ENCODE measurements at regions not wholly inside any gene's neighbourhood (a gene's known extent, or its start where the extent isn't known, plus 50 kb on each side); places are given as distances from the start of the nearest gene placed in this dataset.

DNA sequence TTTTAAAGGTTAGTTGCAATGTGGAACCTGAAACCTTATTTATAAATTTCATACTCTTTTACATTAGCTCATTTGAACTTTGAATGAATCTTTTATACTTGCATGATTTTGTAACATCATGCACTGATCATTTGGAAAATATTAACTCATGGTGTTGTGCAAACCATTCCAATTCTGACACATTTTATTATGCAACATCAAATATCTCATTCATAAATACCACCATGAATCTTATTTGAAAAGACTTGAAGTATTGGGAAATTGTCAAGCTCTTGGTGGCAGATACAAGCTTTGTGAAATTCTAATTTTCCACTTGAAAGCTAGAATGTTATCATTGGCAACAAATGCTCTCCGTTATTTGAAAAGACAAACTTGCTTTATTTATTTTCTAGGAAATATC, 379.9 kb upstream of the PCDH20 start:
- TF ChIP-seq EZH2 (IDR thresholded peaks at IDR 0.05; ENCODE audit: borderline replicate concordance) (no peak), EZH2phosphoT487 (IDR thresholded peaks at IDR 0.05; ENCODE audit: low read depth, severe bottlenecking, unreplicated experiment) (no peak)
- TF ChIP-seq, protein P1, sequence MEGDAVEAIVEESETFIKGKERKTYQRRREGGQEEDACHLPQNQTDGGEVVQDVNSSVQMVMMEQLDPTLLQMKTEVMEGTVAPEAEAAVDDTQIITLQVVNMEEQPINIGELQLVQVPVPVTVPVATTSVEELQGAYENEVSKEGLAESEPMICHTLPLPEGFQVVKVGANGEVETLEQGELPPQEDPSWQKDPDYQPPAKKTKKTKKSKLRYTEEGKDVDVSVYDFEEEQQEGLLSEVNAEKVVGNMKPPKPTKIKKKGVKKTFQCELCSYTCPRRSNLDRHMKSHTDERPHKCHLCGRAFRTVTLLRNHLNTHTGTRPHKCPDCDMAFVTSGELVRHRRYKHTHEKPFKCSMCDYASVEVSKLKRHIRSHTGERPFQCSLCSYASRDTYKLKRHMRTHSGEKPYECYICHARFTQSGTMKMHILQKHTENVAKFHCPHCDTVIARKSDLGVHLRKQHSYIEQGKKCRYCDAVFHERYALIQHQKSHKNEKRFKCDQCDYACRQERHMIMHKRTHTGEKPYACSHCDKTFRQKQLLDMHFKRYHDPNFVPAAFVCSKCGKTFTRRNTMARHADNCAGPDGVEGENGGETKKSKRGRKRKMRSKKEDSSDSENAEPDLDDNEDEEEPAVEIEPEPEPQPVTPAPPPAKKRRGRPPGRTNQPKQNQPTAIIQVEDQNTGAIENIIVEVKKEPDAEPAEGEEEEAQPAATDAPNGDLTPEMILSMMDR (IDR thresholded peaks at IDR 0.05; ENCODE audit: poor library complexity) = no peak

Data from hepatocyte (in vitro differentiated cells).